Mucosa of descending colon (tissue), 3 donors: ENCODE measurements at regions not wholly inside any gene's neighbourhood (a gene's known extent, or its start where the extent isn't known, plus 50 kb on each side); places are given as distances from the start of the nearest gene placed in this dataset.

Source experiments
- ATAC-seq: fragments of 200-7000 bp; cut with Tn5 transposase; one replicate; pipeline ENCODE4 v1.9.1; 2020; ENCODE audit warnings: mild to moderate bottlenecking, moderate library complexity
- DNase-seq, 3 donors: peaks; one replicate each; pipeline ENCODE4 v3.0.0-alpha.2; 2020
- H3K36me3 ChIP-seq: fragments of 200-600 bp; one replicate; pipeline ENCODE4 v1.8.0; 2021; ENCODE audit warnings: low read depth, mild to moderate bottlenecking
- H3K4me1 ChIP-seq: fragments of 200-600 bp; one replicate; pipeline ENCODE4 v1.8.0; 2021; ENCODE audit warnings: low read depth, mild to moderate bottlenecking
- H3K4me3 ChIP-seq: fragments of 200-600 bp; one replicate; pipeline ENCODE4 v1.8.0; 2021; ENCODE audit warnings: mild to moderate bottlenecking
- H3K9me3 ChIP-seq: fragments of 200-600 bp; one replicate; pipeline ENCODE4 v1.8.0; 2021; ENCODE audit warnings: mild to moderate bottlenecking
- CTCF ChIP-seq: fragments of 200-600 bp; IDR thresholded peaks from one replicate; pipeline ENCODE4 v1.8.0; 2022; ENCODE audit warnings: antibody characterized with exemption, mild to moderate bottlenecking
- intact Hi-C, 2 donors: fragments of 100-400 bp; cut with DNase I in 1 of 2; cut with micrococcal nuclease in 1 of 2; formaldehyde crosslinking; loops; one replicate each; pipeline versions ENCODE4 v1.11.0 to v1.11.1; 2022; cut with DNase I, micrococcal nuclease
- donor health status: DM: no; HTN: no; CAD: no; lungs with moderate emphysema.
- donor health status: DM: no; HTN: no; CAD: no.
- donor health status: DM: no; HTN: yes; CAD: no.

- no peaks in the 10 kb centered on the region for H3K4me1 ChIP-seq
- no peaks in the 10 kb centered on the region for H3K36me3 ChIP-seq
- DNase-seq (no peak), ATAC-seq (no peak)
- intact Hi-C loops, result no loop called here
- H3K4me3 ChIP-seq, result no peak overlapping the region
- H3K9me3 ChIP-seq, result no peaks in the 10 kb centered on the region
- no peak for TF ChIP-seq CTCF
Measured at GRCh38 chr3:128515-129172, 67.9 kb upstream of the CHL1 start.

GRCh38 chr3:131151-131888, 65.2 kb upstream of the CHL1 start:
- Histone ChIP-seq H3K4me3 (no peak overlapping the region), H3K9me3 (no peaks in the 10 kb centered on the region), H3K4me1 (no peaks in the 10 kb centered on the region), H3K36me3 (no peaks in the 10 kb centered on the region)
- TF ChIP-seq CTCF, result no peak
- ATAC-seq, result no peak
- intact Hi-C loops, result no loop called here
- no peak for DNase-seq

GRCh38 chr3:132378-132777, 64.2 kb upstream of the CHL1 start:
- no peak for ATAC-seq
- TF ChIP-seq CTCF, result no peak
- Histone ChIP-seq H3K4me1 (no peaks in the 10 kb centered on the region), H3K36me3 (no peaks in the 10 kb centered on the region), H3K9me3 (no peaks in the 10 kb centered on the region), H3K4me3 (no peak overlapping the region)
- no peak for DNase-seq
- intact Hi-C loops, result no loop called here

- intact Hi-C loops, result no loop called here
- Histone ChIP-seq H3K4me3 (no peak overlapping the region), H3K36me3 (no peaks in the 10 kb centered on the region), H3K9me3 (no peaks in the 10 kb centered on the region), H3K4me1 (no peaks in the 10 kb centered on the region)
- ATAC-seq (no peak), DNase-seq (no peak)
- no peak for TF ChIP-seq CTCF
Measured at GRCh38 chr3:132904-133303, 63.7 kb upstream of the CHL1 start.

- H3K4me3 ChIP-seq, result no peak overlapping the region
- TF ChIP-seq CTCF, result no peak
- intact Hi-C loops, result no loop called here
- H3K4me1 ChIP-seq, result no peaks in the 10 kb centered on the region
- no peaks in the 10 kb centered on the region for H3K9me3 ChIP-seq
- no peak for ATAC-seq
- DNase-seq, result no peak
- no peaks in the 10 kb centered on the region for H3K36me3 ChIP-seq
Measured at GRCh38 chr3:140748-141330, 55.7 kb upstream of the CHL1 start.
